ENCODE measurements at regions not wholly inside any gene's neighbourhood (a gene's known extent, or its start where the extent isn't known, plus 50 kb on each side); places are given as distances from the start of the nearest gene placed in this dataset.

- no peak for DNase-seq (ENCODE audit: low read depth in 6 of 9, low spot score in 9 of 9)
- Histone ChIP-seq H3K9me3 (ENCODE audit: control insufficient read depth in 2 of 2, insufficient read depth in 1 of 2, low read length in 1 of 2) (peaks cover 0 to 2% of the 10 kb centered on the region in 2 donors), H3K27me3 (ENCODE audit: control insufficient read depth in 2 of 2, insufficient read depth in 1 of 2, low read length in 1 of 2) (no peaks in the 10 kb centered on the region), H3K36me3 (ENCODE audit: control insufficient read depth in 2 of 2, insufficient read depth in 2 of 2, low read length in 1 of 2) (no peaks in the 10 kb centered on the region), H3K27ac (ENCODE audit: low read depth in 1 of 2, low read length in 1 of 2) (no peak overlapping the region), H3K4me3 (ENCODE audit: low read length in 2 of 2) (no peak overlapping the region), H3K4me1 (ENCODE audit: control insufficient read depth in 2 of 2, insufficient read depth in 2 of 2, low read length in 2 of 2) (no peaks in the 10 kb centered on the region)
- 95% methylated on average over 3 of the region's 3 CpGs for WGBS
Observed at GRCh38 chr14:87142551-87143211, 850.3 kb downstream of the GALC start.

- Histone ChIP-seq H3K27ac (ENCODE audit: low read depth in 1 of 2, low read length in 1 of 2) (no peak overlapping the region), H3K27me3 (ENCODE audit: control insufficient read depth in 2 of 2, insufficient read depth in 1 of 2, low read length in 1 of 2) (no peaks in the 10 kb centered on the region), H3K4me1 (ENCODE audit: control insufficient read depth in 2 of 2, insufficient read depth in 2 of 2, low read length in 2 of 2) (no peaks in the 10 kb centered on the region), H3K36me3 (ENCODE audit: control insufficient read depth in 2 of 2, insufficient read depth in 2 of 2, low read length in 1 of 2) (no peaks in the 10 kb centered on the region), H3K4me3 (ENCODE audit: low read length in 2 of 2) (no peak overlapping the region), H3K9me3 (ENCODE audit: control insufficient read depth in 2 of 2, insufficient read depth in 1 of 2, low read length in 1 of 2) (peaks cover 0 to 3% of the 10 kb centered on the region in 2 donors)
- WGBS = 87% methylated on average over 2 of the region's 2 CpGs
- no peak for DNase-seq (ENCODE audit: low read depth in 6 of 9, low spot score in 9 of 9)
Observed at GRCh38 chr14:87141801-87142200, 851.2 kb downstream of the GALC start.

- Histone ChIP-seq H3K27me3 (ENCODE audit: control insufficient read depth in 2 of 2, insufficient read depth in 1 of 2, low read length in 1 of 2) (no peaks in the 10 kb centered on the region), H3K9me3 (ENCODE audit: control insufficient read depth in 2 of 2, insufficient read depth in 1 of 2, low read length in 1 of 2) (peaks cover 0 to 3% of the 10 kb centered on the region in 2 donors), H3K36me3 (ENCODE audit: control insufficient read depth in 2 of 2, insufficient read depth in 2 of 2, low read length in 1 of 2) (no peaks in the 10 kb centered on the region), H3K4me1 (ENCODE audit: control insufficient read depth in 2 of 2, insufficient read depth in 2 of 2, low read length in 2 of 2) (no peaks in the 10 kb centered on the region), H3K4me3 (ENCODE audit: low read length in 2 of 2) (no peak overlapping the region), H3K27ac (ENCODE audit: low read depth in 1 of 2, low read length in 1 of 2) (no peak overlapping the region)
- peak in 1 of 9 donors; percentile 7 for DNase-seq (ENCODE audit: low read depth in 6 of 9, low spot score in 9 of 9)
- WGBS = 75% methylated on average over 2 of the region's 2 CpGs
Observed at GRCh38 chr14:87139299-87139698, 853.7 kb downstream of the GALC start.

GRCh38 chr14:87133073-87133801 lies 859.7 kb downstream of the GALC start:
- 73% methylated on average over 4 of the region's 4 CpGs for WGBS
- H3K4me1 ChIP-seq (ENCODE audit: control insufficient read depth in 2 of 2, insufficient read depth in 2 of 2, low read length in 2 of 2) = no peaks in the 10 kb centered on the region
- no peaks in the 10 kb centered on the region for H3K27me3 ChIP-seq (ENCODE audit: control insufficient read depth in 2 of 2, insufficient read depth in 1 of 2, low read length in 1 of 2)
- no peak overlapping the region for H3K4me3 ChIP-seq (ENCODE audit: low read length in 2 of 2)
- DNase-seq (ENCODE audit: low read depth in 6 of 9, low spot score in 9 of 9) = peak in 1 of 9 donors; percentile 8
- peak overlapping the region in 1 of 2 donors; percentile 56 for H3K27ac ChIP-seq (ENCODE audit: low read depth in 1 of 2, low read length in 1 of 2)
- peaks cover 0 to 3% of the 10 kb centered on the region in 2 donors for H3K9me3 ChIP-seq (ENCODE audit: control insufficient read depth in 2 of 2, insufficient read depth in 1 of 2, low read length in 1 of 2)
- H3K36me3 ChIP-seq (ENCODE audit: control insufficient read depth in 2 of 2, insufficient read depth in 2 of 2, low read length in 1 of 2) = no peaks in the 10 kb centered on the region

- no peaks in the 10 kb centered on the region for H3K36me3 ChIP-seq (ENCODE audit: control insufficient read depth in 2 of 2, insufficient read depth in 2 of 2, low read length in 1 of 2)
- H3K9me3 ChIP-seq (ENCODE audit: control insufficient read depth in 2 of 2, insufficient read depth in 1 of 2, low read length in 1 of 2) = no peaks in the 10 kb centered on the region
- no peaks in the 10 kb centered on the region for H3K4me1 ChIP-seq (ENCODE audit: control insufficient read depth in 2 of 2, insufficient read depth in 2 of 2, low read length in 2 of 2)
- 68% methylated on average over 5 of the region's 5 CpGs for WGBS
- no peaks in the 10 kb centered on the region for H3K27me3 ChIP-seq (ENCODE audit: control insufficient read depth in 2 of 2, insufficient read depth in 1 of 2, low read length in 1 of 2)
- H3K4me3 ChIP-seq (ENCODE audit: low read length in 2 of 2) = no peak overlapping the region
- DNase-seq (ENCODE audit: low read depth in 6 of 9, low spot score in 9 of 9) = peak in 1 of 9 donors; percentile 20
- peak overlapping the region in 1 of 2 donors; percentile 55 for H3K27ac ChIP-seq (ENCODE audit: low read depth in 1 of 2, low read length in 1 of 2)
Observed at GRCh38 chr14:87131879-87132278, 861.1 kb downstream of the GALC start.

GRCh38 chr14:87122166-87122565 lies 870.8 kb downstream of the GALC start:
- no peak overlapping the region for H3K4me3 ChIP-seq (ENCODE audit: low read length in 2 of 2)
- DNase-seq (ENCODE audit: low read depth in 6 of 9, low spot score in 9 of 9) = no peak

GRCh38 chr14:87121716-87122115 lies 871.3 kb downstream of the GALC start:
- WGBS = 73% methylated on average over 2 of the region's 2 CpGs
- H3K4me3 ChIP-seq (ENCODE audit: low read length in 2 of 2) = no peak overlapping the region
- no peaks in the 10 kb centered on the region for H3K4me1 ChIP-seq (ENCODE audit: control insufficient read depth in 2 of 2, insufficient read depth in 2 of 2, low read length in 2 of 2)
- H3K27ac ChIP-seq (ENCODE audit: low read depth in 1 of 2, low read length in 1 of 2) = no peak overlapping the region
- H3K9me3 ChIP-seq (ENCODE audit: control insufficient read depth in 2 of 2, insufficient read depth in 1 of 2, low read length in 1 of 2) = no peaks in the 10 kb centered on the region
- H3K27me3 ChIP-seq (ENCODE audit: control insufficient read depth in 2 of 2, insufficient read depth in 1 of 2, low read length in 1 of 2) = no peaks in the 10 kb centered on the region
- no peak for DNase-seq (ENCODE audit: low read depth in 6 of 9, low spot score in 9 of 9)
- no peaks in the 10 kb centered on the region for H3K36me3 ChIP-seq (ENCODE audit: control insufficient read depth in 2 of 2, insufficient read depth in 2 of 2, low read length in 1 of 2)

More at GRCh38 chr14:87122166-87122565, 870.8 kb downstream of the GALC start:
- Histone ChIP-seq H3K4me1 (ENCODE audit: control insufficient read depth in 2 of 2, insufficient read depth in 2 of 2, low read length in 2 of 2) (no peaks in the 10 kb centered on the region), H3K27ac (ENCODE audit: low read depth in 1 of 2, low read length in 1 of 2) (no peak overlapping the region), H3K9me3 (ENCODE audit: control insufficient read depth in 2 of 2, insufficient read depth in 1 of 2, low read length in 1 of 2) (no peaks in the 10 kb centered on the region), H3K27me3 (ENCODE audit: control insufficient read depth in 2 of 2, insufficient read depth in 1 of 2, low read length in 1 of 2) (no peaks in the 10 kb centered on the region), H3K36me3 (ENCODE audit: control insufficient read depth in 2 of 2, insufficient read depth in 2 of 2, low read length in 1 of 2) (no peaks in the 10 kb centered on the region)

- H3K9me3 ChIP-seq (ENCODE audit: control insufficient read depth in 2 of 2, insufficient read depth in 1 of 2, low read length in 1 of 2) = no peaks in the 10 kb centered on the region
- H3K27ac ChIP-seq (ENCODE audit: low read depth in 1 of 2, low read length in 1 of 2) = no peak overlapping the region
- H3K27me3 ChIP-seq (ENCODE audit: control insufficient read depth in 2 of 2, insufficient read depth in 1 of 2, low read length in 1 of 2) = no peaks in the 10 kb centered on the region
- no peaks in the 10 kb centered on the region for H3K36me3 ChIP-seq (ENCODE audit: control insufficient read depth in 2 of 2, insufficient read depth in 2 of 2, low read length in 1 of 2)
- H3K4me1 ChIP-seq (ENCODE audit: control insufficient read depth in 2 of 2, insufficient read depth in 2 of 2, low read length in 2 of 2) = no peaks in the 10 kb centered on the region
- WGBS = 35% methylated on average over 1 of the region's 1 CpG
- no peak for DNase-seq (ENCODE audit: low read depth in 6 of 9, low spot score in 9 of 9)
- no peak overlapping the region for H3K4me3 ChIP-seq (ENCODE audit: low read length in 2 of 2)
Observed at GRCh38 chr14:87115234-87115633, 877.7 kb downstream of the GALC start.

GRCh38 chr14:87113286-87113685 lies 879.7 kb downstream of the GALC start:
- Histone ChIP-seq H3K4me1 (ENCODE audit: control insufficient read depth in 2 of 2, insufficient read depth in 2 of 2, low read length in 2 of 2) (no peaks in the 10 kb centered on the region), H3K4me3 (ENCODE audit: low read length in 2 of 2) (no peak overlapping the region), H3K27me3 (ENCODE audit: control insufficient read depth in 2 of 2, insufficient read depth in 1 of 2, low read length in 1 of 2) (no peaks in the 10 kb centered on the region), H3K27ac (ENCODE audit: low read depth in 1 of 2, low read length in 1 of 2) (no peak overlapping the region), H3K9me3 (ENCODE audit: control insufficient read depth in 2 of 2, insufficient read depth in 1 of 2, low read length in 1 of 2) (no peaks in the 10 kb centered on the region), H3K36me3 (ENCODE audit: control insufficient read depth in 2 of 2, insufficient read depth in 2 of 2, low read length in 1 of 2) (no peaks in the 10 kb centered on the region)
- WGBS = 73% methylated on average over 5 of the region's 5 CpGs
- no peak for DNase-seq (ENCODE audit: low read depth in 6 of 9, low spot score in 9 of 9)

Data from thymus (tissue), 11 donors.